NB4 (cell line): ENCODE measurements at regions not wholly inside any gene's neighbourhood (a gene's known extent, or its start where the extent isn't known, plus 50 kb on each side); places are given as distances from the start of the nearest gene placed in this dataset.

Source experiments
- MYC ChIP-seq: IDR thresholded peaks from 2 replicates; pipeline ENCODE4 v1.6.1; 2011; ENCODE audit warnings: low read depth, low read length
- POLR2A ChIP-seq: IDR thresholded peaks from 2 replicates; pipeline ENCODE4 v1.6.1; 2011; ENCODE audit warnings: mild to moderate bottlenecking; ENCODE audit not compliant: insufficient read length; ENCODE audit errors: extremely low read depth
- TF ChIP-seq, protein P1 (sequence below): IDR thresholded peaks from one replicate; pipeline ENCODE4 v1.5.1; 2012; ENCODE audit warnings: low read depth, low read length

DNA sequence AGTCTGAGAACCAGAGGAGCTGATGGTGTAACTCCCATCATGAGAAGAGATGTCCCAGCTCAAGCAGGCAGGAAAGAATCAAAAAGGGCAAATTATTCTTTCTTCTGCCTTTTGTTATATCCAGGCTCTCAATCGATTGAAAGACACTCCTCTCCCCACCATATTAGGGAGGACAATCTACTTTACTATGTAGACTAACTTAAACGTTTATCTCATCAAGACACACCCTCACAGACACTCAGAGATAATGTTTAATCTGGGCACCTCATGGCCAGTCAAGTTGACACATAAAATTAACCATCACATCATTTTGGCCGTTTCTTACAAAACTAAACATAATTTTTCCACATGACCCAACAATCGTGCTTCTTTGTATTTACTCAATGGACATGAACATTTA, 534.3 kb upstream of the RORB start:
- TF ChIP-seq, protein P1, sequence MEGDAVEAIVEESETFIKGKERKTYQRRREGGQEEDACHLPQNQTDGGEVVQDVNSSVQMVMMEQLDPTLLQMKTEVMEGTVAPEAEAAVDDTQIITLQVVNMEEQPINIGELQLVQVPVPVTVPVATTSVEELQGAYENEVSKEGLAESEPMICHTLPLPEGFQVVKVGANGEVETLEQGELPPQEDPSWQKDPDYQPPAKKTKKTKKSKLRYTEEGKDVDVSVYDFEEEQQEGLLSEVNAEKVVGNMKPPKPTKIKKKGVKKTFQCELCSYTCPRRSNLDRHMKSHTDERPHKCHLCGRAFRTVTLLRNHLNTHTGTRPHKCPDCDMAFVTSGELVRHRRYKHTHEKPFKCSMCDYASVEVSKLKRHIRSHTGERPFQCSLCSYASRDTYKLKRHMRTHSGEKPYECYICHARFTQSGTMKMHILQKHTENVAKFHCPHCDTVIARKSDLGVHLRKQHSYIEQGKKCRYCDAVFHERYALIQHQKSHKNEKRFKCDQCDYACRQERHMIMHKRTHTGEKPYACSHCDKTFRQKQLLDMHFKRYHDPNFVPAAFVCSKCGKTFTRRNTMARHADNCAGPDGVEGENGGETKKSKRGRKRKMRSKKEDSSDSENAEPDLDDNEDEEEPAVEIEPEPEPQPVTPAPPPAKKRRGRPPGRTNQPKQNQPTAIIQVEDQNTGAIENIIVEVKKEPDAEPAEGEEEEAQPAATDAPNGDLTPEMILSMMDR, result no peak
- no peak for TF ChIP-seq MYC
- no peak for TF ChIP-seq POLR2A
